Anterior cingulate cortex (tissue), 58 donors: ENCODE measurements at regions not wholly inside any gene's neighbourhood (a gene's known extent, or its start where the extent isn't known, plus 50 kb on each side); places are given as distances from the start of the nearest gene placed in this dataset.

ENCODE experiments used
- DNase-seq, 58 donors: peaks; one replicate each; lab custom pipeline; 2025; lab: John Stamatoyannopoulos, UW

- DNase-seq = no peak
These were observed 53.6 kb upstream of the GYPC start for GRCh38 chr2:126602334-126602733.
